ENCODE measurements at regions not wholly inside any gene's neighbourhood (a gene's known extent, or its start where the extent isn't known, plus 50 kb on each side); places are given as distances from the start of the nearest gene placed in this dataset.

- DNase-seq (ENCODE audit: low read depth) = no peak
Measured at GRCh38 chr12:29032446-29032845, 116.6 kb upstream of the FAR2 start.

DNA sequence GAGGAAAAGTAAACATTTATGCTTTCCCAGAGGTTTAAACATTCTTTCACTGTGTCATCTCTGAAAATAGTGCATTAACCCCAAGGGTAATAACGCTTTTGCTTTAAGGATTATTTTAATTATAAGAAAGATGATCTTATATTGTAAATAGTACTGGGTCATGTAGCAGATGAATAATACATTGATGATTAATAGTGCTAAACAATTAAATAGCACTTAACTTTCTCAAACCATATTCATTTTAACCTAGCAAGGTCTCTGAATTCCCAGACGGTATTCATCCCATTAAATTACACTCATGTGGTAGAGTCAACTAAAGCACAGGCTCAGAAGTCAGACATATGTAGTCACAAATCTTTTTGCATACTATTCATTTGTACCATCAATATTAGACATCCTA is 115.6 kb upstream of the FAR2 start:
- in situ Hi-C loops (cut with HindIII; ENCODE audit: low pct_unique_long_range_greater_than_20kb, low sequenced_read_pairs) = no loop called here
- no peak for DNase-seq (ENCODE audit: low read depth)

More at GRCh38 chr12:29032446-29032845, 116.6 kb upstream of the FAR2 start:
- in situ Hi-C loops (cut with HindIII; ENCODE audit: low pct_unique_long_range_greater_than_20kb, low sequenced_read_pairs) = no loop called here

GRCh38 chr12:29035112-29035511 is 114.0 kb upstream of the FAR2 start:
- in situ Hi-C loops (cut with HindIII; ENCODE audit: low pct_unique_long_range_greater_than_20kb, low sequenced_read_pairs) = no loop called here
- DNase-seq (ENCODE audit: low read depth) = no peak

DNA sequence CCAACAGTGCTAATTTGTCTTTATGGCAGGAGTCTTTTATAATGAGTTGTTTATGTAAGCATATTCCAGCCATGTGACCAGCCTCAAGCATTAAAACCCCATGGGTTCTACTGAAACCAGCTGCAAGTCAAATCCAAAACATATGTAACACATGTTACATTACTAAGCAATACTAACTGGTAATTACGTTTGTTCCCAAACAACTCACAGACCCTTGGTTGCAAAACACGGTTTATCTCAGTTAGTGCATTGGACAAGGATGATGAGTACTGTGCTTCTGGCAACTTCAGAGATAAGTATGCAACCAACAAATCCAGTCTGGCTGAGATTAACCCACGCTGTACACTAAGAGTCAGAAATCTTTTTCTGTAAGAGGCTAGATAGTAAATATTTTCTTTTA is 110.1 kb upstream of the FAR2 start:
- in situ Hi-C loops (cut with HindIII; ENCODE audit: low pct_unique_long_range_greater_than_20kb, low sequenced_read_pairs) = no loop called here
- DNase-seq (ENCODE audit: low read depth) = no peak

GRCh38 chr12:29041621-29042020 is 107.5 kb upstream of the FAR2 start:
- peak; percentile 63 for DNase-seq (ENCODE audit: low read depth)
- in situ Hi-C loops (cut with HindIII; ENCODE audit: low pct_unique_long_range_greater_than_20kb, low sequenced_read_pairs) = no loop called here

GRCh38 chr12:29043069-29043468 is 106.0 kb upstream of the FAR2 start:
- in situ Hi-C loops (cut with HindIII; ENCODE audit: low pct_unique_long_range_greater_than_20kb, low sequenced_read_pairs) = no loop called here
- no peak for DNase-seq (ENCODE audit: low read depth)

GRCh38 chr12:29044799-29045198 is 104.3 kb upstream of the FAR2 start:
- DNase-seq (ENCODE audit: low read depth) = no peak
- in situ Hi-C loops (cut with HindIII; ENCODE audit: low pct_unique_long_range_greater_than_20kb, low sequenced_read_pairs) = no loop called here

DNA sequence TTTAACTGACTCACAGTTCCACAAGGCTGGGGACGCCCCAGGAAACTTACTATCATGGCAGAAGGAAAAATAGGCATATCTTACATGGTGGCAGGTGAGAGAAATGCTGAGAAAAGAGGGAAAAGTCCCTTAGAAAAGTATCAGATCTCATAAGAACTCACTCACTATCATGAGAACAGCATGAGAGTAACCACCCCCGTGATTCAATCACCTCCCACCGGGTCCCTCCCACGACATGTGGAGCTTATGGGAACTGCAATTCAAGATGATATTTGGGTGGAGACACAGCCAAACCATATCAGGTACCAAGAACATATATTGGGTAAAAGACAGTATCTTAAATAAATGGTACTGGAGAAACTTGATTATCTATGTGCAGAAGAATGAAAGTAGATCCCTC is 100.3 kb upstream of the FAR2 start:
- no peak for DNase-seq (ENCODE audit: low read depth)
- in situ Hi-C loops (cut with HindIII; ENCODE audit: low pct_unique_long_range_greater_than_20kb, low sequenced_read_pairs) = no loop called here

- DNase-seq (ENCODE audit: low read depth) = no peak
- in situ Hi-C loops (cut with HindIII; ENCODE audit: low pct_unique_long_range_greater_than_20kb, low sequenced_read_pairs) = no loop called here
Measured at GRCh38 chr12:29050503-29050902, 98.6 kb upstream of the FAR2 start.

DNA sequence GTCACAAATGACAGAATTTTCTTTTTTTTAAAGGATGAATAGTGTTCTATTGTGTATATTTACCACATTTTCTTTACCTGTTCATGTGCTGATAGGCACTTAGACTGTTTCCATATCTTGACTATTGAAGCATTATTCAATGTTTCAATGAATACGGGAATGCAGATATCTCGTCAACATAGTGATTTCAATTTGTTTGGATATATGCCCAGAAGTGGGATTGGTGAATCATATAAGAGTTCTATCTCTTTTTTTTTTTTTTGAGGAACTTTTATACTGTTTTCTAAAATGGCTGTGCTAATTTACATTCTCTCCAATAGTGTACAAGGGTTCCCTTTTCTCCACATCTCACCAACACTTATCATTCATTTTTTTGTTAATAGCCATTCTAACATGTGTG is 97.9 kb upstream of the FAR2 start:
- in situ Hi-C loops (cut with HindIII; ENCODE audit: low pct_unique_long_range_greater_than_20kb, low sequenced_read_pairs) = no loop called here
- DNase-seq (ENCODE audit: low read depth) = no peak

- DNase-seq (ENCODE audit: low read depth) = no peak
- in situ Hi-C loops (cut with HindIII; ENCODE audit: low pct_unique_long_range_greater_than_20kb, low sequenced_read_pairs) = no loop called here
Measured at GRCh38 chr12:29053567-29053966, 95.5 kb upstream of the FAR2 start.

GRCh38 chr12:29054858-29055663 is 94.0 kb upstream of the FAR2 start:
- in situ Hi-C loops (cut with HindIII; ENCODE audit: low pct_unique_long_range_greater_than_20kb, low sequenced_read_pairs) = no loop called here
- no peak for DNase-seq (ENCODE audit: low read depth)

- in situ Hi-C loops (cut with HindIII; ENCODE audit: low pct_unique_long_range_greater_than_20kb, low sequenced_read_pairs) = no loop called here
- DNase-seq (ENCODE audit: low read depth) = no peak
Measured at GRCh38 chr12:29066011-29066588, 83.0 kb upstream of the FAR2 start.

DNA sequence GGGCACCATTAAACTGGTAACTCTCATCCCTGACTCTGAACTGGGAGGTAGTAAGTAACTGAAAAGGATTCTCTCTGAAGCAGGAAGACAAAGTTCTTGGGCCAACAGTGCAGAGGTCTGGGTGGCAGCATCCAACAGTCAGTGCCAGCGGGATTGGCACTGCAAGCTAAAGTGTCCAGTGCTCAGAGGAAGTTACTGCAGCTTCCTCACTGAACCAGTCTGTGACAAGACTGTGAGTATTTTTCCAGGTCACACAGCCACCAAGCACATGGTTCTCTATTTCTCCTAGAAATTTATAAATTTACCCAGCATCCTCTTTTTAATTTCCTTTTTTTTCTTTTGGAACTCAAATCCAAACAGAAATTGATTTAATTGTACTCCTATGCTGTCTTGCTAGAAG is 81.6 kb upstream of the FAR2 start:
- in situ Hi-C loops (cut with HindIII; ENCODE audit: low pct_unique_long_range_greater_than_20kb, low sequenced_read_pairs) = no loop called here
- no peak for DNase-seq (ENCODE audit: low read depth)

DNA sequence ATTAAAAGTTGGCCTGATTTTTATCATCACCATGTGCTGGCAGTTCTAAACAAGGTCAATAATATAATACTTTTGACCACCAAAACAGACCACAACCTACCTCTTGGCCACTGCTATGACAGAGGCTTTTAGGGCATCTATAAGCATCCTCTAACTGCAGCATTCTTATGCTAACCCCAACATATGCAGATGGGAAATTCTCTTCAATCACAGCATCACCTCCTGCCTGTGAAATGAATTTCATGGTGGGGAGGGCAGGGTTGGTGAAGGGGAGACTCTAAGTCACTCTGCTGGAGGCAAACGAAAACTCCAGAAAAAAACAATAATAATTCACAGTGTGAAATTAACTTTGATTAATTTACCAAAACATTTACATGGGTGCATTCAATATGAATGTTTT is 78.8 kb upstream of the FAR2 start:
- in situ Hi-C loops (cut with HindIII; ENCODE audit: low pct_unique_long_range_greater_than_20kb, low sequenced_read_pairs) = no loop called here
- DNase-seq (ENCODE audit: low read depth) = no peak

- DNase-seq (ENCODE audit: low read depth) = no peak
Measured at GRCh38 chr12:29071099-29071498, 78.0 kb upstream of the FAR2 start.

GRCh38 chr12:29072631-29073030 is 76.4 kb upstream of the FAR2 start:
- peak; percentile 49 for DNase-seq (ENCODE audit: low read depth)
- in situ Hi-C loops (cut with HindIII; ENCODE audit: low pct_unique_long_range_greater_than_20kb, low sequenced_read_pairs) = no loop called here

More at GRCh38 chr12:29071099-29071498, 78.0 kb upstream of the FAR2 start:
- in situ Hi-C loops (cut with HindIII; ENCODE audit: low pct_unique_long_range_greater_than_20kb, low sequenced_read_pairs) = no loop called here

GRCh38 chr12:29073631-29074239 is 75.3 kb upstream of the FAR2 start:
- DNase-seq (ENCODE audit: low read depth) = peak; percentile 19
- in situ Hi-C loops (cut with HindIII; ENCODE audit: low pct_unique_long_range_greater_than_20kb, low sequenced_read_pairs) = no loop called here

GRCh38 chr12:29081101-29081500 is 68.0 kb upstream of the FAR2 start:
- DNase-seq (ENCODE audit: low read depth) = no peak
- in situ Hi-C loops (cut with HindIII; ENCODE audit: low pct_unique_long_range_greater_than_20kb, low sequenced_read_pairs) = no loop called here

GRCh38 chr12:29082522-29082921 is 66.6 kb upstream of the FAR2 start:
- in situ Hi-C loops (cut with HindIII; ENCODE audit: low pct_unique_long_range_greater_than_20kb, low sequenced_read_pairs) = no loop called here
- DNase-seq (ENCODE audit: low read depth) = no peak
